Liver (tissue), 8 donors: ENCODE measurements at regions not wholly inside any gene's neighbourhood (a gene's known extent, or its start where the extent isn't known, plus 50 kb on each side); places are given as distances from the start of the nearest gene placed in this dataset.

Source experiments
- DNase-seq: peaks from one replicate; pipeline ENCODE4 v3.0.0-alpha.2; 2017; ENCODE audit warnings: low spot score
- H3K27ac ChIP-seq, 2 donors: one replicate each; pipeline ENCODE4 v1.7.0; 2013; ENCODE audit warnings: inconsistent platforms in 2 of 2, low read length in 2 of 2, control low read depth in 1 of 2, low read depth in 1 of 2, mild to moderate bottlenecking in 1 of 2
- H3K27me3 ChIP-seq, 4 donors: one replicate each; pipeline versions ENCODE4 v1.6.1 to v1.7.0; 2013; ENCODE audit warnings: low read length in 3 of 4, inconsistent platforms in 1 of 4, mild to moderate bottlenecking in 1 of 4, moderate library complexity in 1 of 4; ENCODE audit not compliant: control insufficient read depth in 4 of 4, insufficient read depth in 4 of 4
- H3K36me3 ChIP-seq, 4 donors: one replicate each; pipeline versions ENCODE4 v1.6.1 to v1.7.0; 2013; ENCODE audit warnings: low read length in 3 of 4, mild to moderate bottlenecking in 3 of 4, low read depth in 1 of 4, moderate library complexity in 1 of 4; ENCODE audit not compliant: control insufficient read depth in 4 of 4, insufficient read depth in 3 of 4
- H3K4me1 ChIP-seq, 4 donors: one replicate each; pipeline versions ENCODE4 v1.6.1 to v1.7.0; 2013; ENCODE audit warnings: low read length in 3 of 4, mild to moderate bottlenecking in 3 of 4, moderate library complexity in 1 of 4; ENCODE audit not compliant: control insufficient read depth in 4 of 4, insufficient read depth in 4 of 4
- H3K4me3 ChIP-seq, 3 donors: one replicate each; pipeline versions ENCODE4 v1.6.1 to v1.7.0; 2013; ENCODE audit warnings: low read length in 3 of 3, control low read depth in 1 of 3, low read depth in 1 of 3, mild to moderate bottlenecking in 1 of 3
- H3K9ac ChIP-seq, 2 donors: one replicate each; pipeline ENCODE4 v1.7.0; 2013; ENCODE audit warnings: low read length in 2 of 2, mild to moderate bottlenecking in 2 of 2, moderate library complexity in 2 of 2, control low read depth in 1 of 2, low read depth in 1 of 2
- H3K9me3 ChIP-seq, 4 donors: one replicate each; pipeline versions ENCODE4 v1.6.1 to v1.7.0; 2013; ENCODE audit warnings: low read length in 3 of 4; ENCODE audit not compliant: control insufficient read depth in 4 of 4
- ATF3 ChIP-seq: IDR thresholded peaks from 2 replicates; pipeline ENCODE4 v1.6.1; 2016; ENCODE audit warnings: antibody characterized with exemption
- CTCF ChIP-seq: fragments of 150-350 bp; IDR thresholded peaks from 2 replicates; pipeline ENCODE4 v1.5.1; 2017; ENCODE audit warnings: improper control_type of control experiment, low read depth, low read length; ENCODE audit not compliant: missing input control
- EGR1 ChIP-seq, 2 donors: IDR thresholded peaks; 2 replicates each; pipeline ENCODE4 v1.6.1; 2016 to 2018; ENCODE audit warnings: antibody characterized with exemption in 2 of 2, low read depth in 2 of 2
- FOXA1 ChIP-seq: IDR thresholded peaks from 2 replicates; pipeline ENCODE4 v1.6.1; 2016; ENCODE audit warnings: antibody characterized with exemption
- FOXA2 ChIP-seq: IDR thresholded peaks from 2 replicates; pipeline ENCODE4 v1.6.1; 2016; ENCODE audit warnings: antibody characterized with exemption
- GABPA ChIP-seq, 2 donors: IDR thresholded peaks in 1 of 2; conservative IDR thresholded peaks in 1 of 2; 2 replicates each; pipeline ENCODE4 v1.6.1; 2016; ENCODE audit warnings: antibody characterized with exemption in 2 of 2, mild to moderate bottlenecking in 1 of 2, moderate library complexity in 1 of 2
- HNF4A ChIP-seq, 2 donors: conservative IDR thresholded peaks; 2 replicates each; pipeline ENCODE4 v1.6.1; 2016; ENCODE audit warnings: antibody characterized with exemption in 2 of 2, mild to moderate bottlenecking in 2 of 2
- HNF4G ChIP-seq: IDR thresholded peaks from 2 replicates; pipeline ENCODE4 v1.6.1; 2016; ENCODE audit warnings: antibody characterized with exemption
- JUND ChIP-seq, 2 donors: IDR thresholded peaks; 2 replicates each; pipeline ENCODE4 v1.6.1; 2016; ENCODE audit warnings: antibody characterized with exemption in 2 of 2
- MAX ChIP-seq: IDR thresholded peaks from 2 replicates; pipeline ENCODE4 v1.6.1; 2016; ENCODE audit warnings: antibody characterized with exemption
- NR2F2 ChIP-seq: IDR thresholded peaks from 2 replicates; pipeline ENCODE4 v1.6.1; 2016; ENCODE audit warnings: antibody characterized with exemption
- RAD21 ChIP-seq, 2 donors: IDR thresholded peaks; 2 replicates each; pipeline ENCODE4 v1.6.1; 2016; ENCODE audit warnings: antibody characterized with exemption in 2 of 2, mild to moderate bottlenecking in 2 of 2
- REST ChIP-seq: IDR thresholded peaks from 2 replicates; pipeline ENCODE4 v1.6.1; 2016; ENCODE audit warnings: antibody characterized with exemption, mild to moderate bottlenecking
- RXRA ChIP-seq, 2 donors: IDR thresholded peaks; 2 replicates each; pipeline ENCODE4 v1.6.1; 2017 to 2018; ENCODE audit warnings: antibody characterized with exemption in 2 of 2, mild to moderate bottlenecking in 1 of 2
- SP1 ChIP-seq: IDR thresholded peaks from 2 replicates; pipeline ENCODE4 v1.6.1; 2018; ENCODE audit warnings: antibody characterized with exemption, mild to moderate bottlenecking
- TAF1 ChIP-seq: conservative IDR thresholded peaks from 2 replicates; pipeline ENCODE4 v1.6.1; 2016; ENCODE audit warnings: antibody characterized with exemption, mild to moderate bottlenecking
- YY1 ChIP-seq: IDR thresholded peaks from 2 replicates; pipeline ENCODE4 v1.6.1; 2016; ENCODE audit warnings: antibody characterized with exemption, mild to moderate bottlenecking
- WGBS: extraction: QIAGEN DNeasy Blood & Tissue Kit; methylation state at CpG from one replicate; pipeline ENCODE4 v1.1.7; 2013; 5-methylcytosine and 5-hydroxymethylcytosine counted together
- TF ChIP-seq, protein P1 (sequence below): IDR thresholded peaks from 2 replicates; pipeline ENCODE4 v1.6.1; 2016; ENCODE audit warnings: antibody characterized with exemption
- donor health status: healthy.
- donor health status: healthy.
- donor health status: healthy.
- donor health status: healthy.
- donor health status: healthy.

- Histone ChIP-seq H3K9ac (no peak overlapping the region), H3K4me3 (no peak overlapping the region), H3K9me3 (no peaks in the 10 kb centered on the region), H3K4me1 (no peaks in the 10 kb centered on the region), H3K27me3 (no peaks in the 10 kb centered on the region), H3K36me3 (no peaks in the 10 kb centered on the region), H3K27ac (no peak overlapping the region)
- no peak for DNase-seq
- 48% methylated on average over 3 of the region's 3 CpGs for WGBS
- TF ChIP-seq, protein P1, sequence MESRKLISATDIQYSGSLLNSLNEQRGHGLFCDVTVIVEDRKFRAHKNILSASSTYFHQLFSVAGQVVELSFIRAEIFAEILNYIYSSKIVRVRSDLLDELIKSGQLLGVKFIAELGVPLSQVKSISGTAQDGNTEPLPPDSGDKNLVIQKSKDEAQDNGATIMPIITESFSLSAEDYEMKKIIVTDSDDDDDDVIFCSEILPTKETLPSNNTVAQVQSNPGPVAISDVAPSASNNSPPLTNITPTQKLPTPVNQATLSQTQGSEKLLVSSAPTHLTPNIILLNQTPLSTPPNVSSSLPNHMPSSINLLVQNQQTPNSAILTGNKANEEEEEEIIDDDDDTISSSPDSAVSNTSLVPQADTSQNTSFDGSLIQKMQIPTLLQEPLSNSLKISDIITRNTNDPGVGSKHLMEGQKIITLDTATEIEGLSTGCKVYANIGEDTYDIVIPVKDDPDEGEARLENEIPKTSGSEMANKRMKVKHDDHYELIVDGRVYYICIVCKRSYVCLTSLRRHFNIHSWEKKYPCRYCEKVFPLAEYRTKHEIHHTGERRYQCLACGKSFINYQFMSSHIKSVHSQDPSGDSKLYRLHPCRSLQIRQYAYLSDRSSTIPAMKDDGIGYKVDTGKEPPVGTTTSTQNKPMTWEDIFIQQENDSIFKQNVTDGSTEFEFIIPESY, result no peak
- TF ChIP-seq GABPA (IDR thresholded peaks at IDR 0.05 in 1 of 2, conservative IDR thresholded peaks at IDR 0.05 in 1 of 2), result no peak
- no peak for TF ChIP-seq RXRA (IDR thresholded peaks at IDR 0.05)
- no peak for TF ChIP-seq EGR1 (IDR thresholded peaks at IDR 0.05; ENCODE audit: low read depth in 2 of 2)
- TF ChIP-seq CTCF, result no peak
- no peak for TF ChIP-seq HNF4A (conservative IDR thresholded peaks at IDR 0.05)
- no peak for TF ChIP-seq REST
- no peak for TF ChIP-seq FOXA2
- TF ChIP-seq TAF1, result no peak
- TF ChIP-seq ATF3, result no peak
- no peak for TF ChIP-seq FOXA1
- no peak for TF ChIP-seq SP1
- TF ChIP-seq HNF4G, result no peak
- TF ChIP-seq RAD21 (IDR thresholded peaks at IDR 0.05), result no peak
- TF ChIP-seq JUND (IDR thresholded peaks at IDR 0.05), result no peak
Measured at GRCh38 chr1:98172578-98172977, 251.7 kb upstream of the DPYD start.

DNA sequence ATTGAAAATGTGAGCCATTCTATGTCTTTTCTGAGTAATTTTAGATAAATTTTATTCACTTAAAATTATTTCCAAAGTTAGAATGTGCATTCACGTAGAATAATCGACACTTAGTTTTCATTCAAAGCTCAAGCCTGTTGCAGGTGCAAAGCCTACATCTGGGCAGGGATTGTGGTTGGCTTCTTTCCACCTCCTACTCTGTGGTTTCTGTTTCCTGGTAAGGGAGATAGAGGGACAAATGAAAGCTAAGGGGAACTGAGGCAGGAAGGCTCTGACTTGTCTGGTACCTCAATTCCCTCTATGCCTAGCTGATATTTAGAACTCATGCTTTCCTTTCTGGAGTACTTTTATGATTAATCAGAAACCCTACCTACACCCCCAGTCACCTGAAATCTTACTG is 251.2 kb upstream of the DPYD start:
- no peaks in the 10 kb centered on the region for H3K4me1 ChIP-seq
- H3K27ac ChIP-seq, result no peak overlapping the region
- H3K27me3 ChIP-seq, result no peaks in the 10 kb centered on the region
- H3K9ac ChIP-seq, result no peak overlapping the region
- 71% methylated on average over 2 of the region's 2 CpGs for WGBS
- no peaks in the 10 kb centered on the region for H3K36me3 ChIP-seq
- no peak for DNase-seq
- H3K9me3 ChIP-seq, result no peaks in the 10 kb centered on the region
- no peak overlapping the region for H3K4me3 ChIP-seq
- TF ChIP-seq, protein P1, result no peak
- no peak for TF ChIP-seq TAF1
- no peak for TF ChIP-seq RXRA (IDR thresholded peaks at IDR 0.05)
- no peak for TF ChIP-seq SP1
- TF ChIP-seq HNF4G, result no peak
- no peak for TF ChIP-seq CTCF
- TF ChIP-seq NR2F2, result no peak
- no peak for TF ChIP-seq YY1
- no peak for TF ChIP-seq RAD21 (IDR thresholded peaks at IDR 0.05)
- TF ChIP-seq MAX, result no peak
